ENCODE measurements at regions not wholly inside any gene's neighbourhood (a gene's known extent, or its start where the extent isn't known, plus 50 kb on each side); places are given as distances from the start of the nearest gene placed in this dataset.

GRCh38 chr1:96365596-96366390 is 355.8 kb upstream of the PTBP2 start:
- ATAC-seq (ENCODE audit: poor library complexity) (no peak), DNase-seq (no peak)
- intact Hi-C loops (cut with DNase I): no loop called here

DNA sequence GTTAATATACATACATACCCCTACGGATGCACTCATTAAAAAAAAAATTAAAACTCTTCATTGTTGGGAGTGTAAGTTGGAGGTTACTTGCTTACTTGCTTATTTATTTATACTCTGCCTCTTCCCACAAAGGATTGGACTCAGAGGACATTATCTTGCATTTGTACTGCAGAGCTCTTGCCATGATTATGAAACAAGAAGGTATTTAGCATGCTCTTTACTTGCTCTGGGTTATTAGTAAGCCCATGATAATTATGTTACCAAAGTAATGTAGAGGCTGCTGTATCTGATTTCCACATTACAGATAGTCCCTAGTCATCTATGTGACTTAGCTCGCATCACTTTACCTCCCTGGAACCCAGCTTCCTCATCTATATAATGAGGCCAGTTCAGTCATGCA is 355.1 kb upstream of the PTBP2 start:
- no peak for ATAC-seq (ENCODE audit: poor library complexity)

GRCh38 chr1:96367791-96368190 is 353.8 kb upstream of the PTBP2 start:
- intact Hi-C loops (cut with DNase I): no loop called here
- DNase-seq (no peak), ATAC-seq (ENCODE audit: poor library complexity) (no peak)

More for the DNA sequence above, 355.1 kb upstream of the PTBP2 start:
- DNase-seq: no peak
- intact Hi-C loops (cut with DNase I): no loop called here

GRCh38 chr1:96370757-96371156 is 350.8 kb upstream of the PTBP2 start:
- intact Hi-C loops (cut with DNase I): no loop called here
- no peak for DNase-seq
- ATAC-seq (ENCODE audit: poor library complexity): no peak

DNA sequence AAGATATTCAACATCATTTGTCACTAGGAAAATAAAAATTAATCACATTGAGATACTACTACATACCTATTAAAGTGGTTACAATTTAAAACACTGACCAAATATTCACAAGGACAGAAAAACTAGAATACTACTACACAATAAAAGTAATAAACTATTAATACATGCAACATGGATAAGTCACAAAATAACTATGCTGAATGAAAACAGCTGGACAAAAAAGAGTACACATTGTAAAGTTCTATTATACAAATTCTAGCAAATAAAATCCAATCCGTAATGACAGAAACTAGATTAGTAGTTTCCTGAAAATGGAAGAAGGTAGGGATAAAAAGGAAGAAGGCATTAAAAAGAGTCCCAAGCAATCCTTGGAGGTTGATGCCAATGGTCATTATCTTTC is 348.7 kb upstream of the PTBP2 start:
- intact Hi-C loops (cut with DNase I): no loop called here
- ATAC-seq (ENCODE audit: poor library complexity) (no peak), DNase-seq (no peak)

DNA sequence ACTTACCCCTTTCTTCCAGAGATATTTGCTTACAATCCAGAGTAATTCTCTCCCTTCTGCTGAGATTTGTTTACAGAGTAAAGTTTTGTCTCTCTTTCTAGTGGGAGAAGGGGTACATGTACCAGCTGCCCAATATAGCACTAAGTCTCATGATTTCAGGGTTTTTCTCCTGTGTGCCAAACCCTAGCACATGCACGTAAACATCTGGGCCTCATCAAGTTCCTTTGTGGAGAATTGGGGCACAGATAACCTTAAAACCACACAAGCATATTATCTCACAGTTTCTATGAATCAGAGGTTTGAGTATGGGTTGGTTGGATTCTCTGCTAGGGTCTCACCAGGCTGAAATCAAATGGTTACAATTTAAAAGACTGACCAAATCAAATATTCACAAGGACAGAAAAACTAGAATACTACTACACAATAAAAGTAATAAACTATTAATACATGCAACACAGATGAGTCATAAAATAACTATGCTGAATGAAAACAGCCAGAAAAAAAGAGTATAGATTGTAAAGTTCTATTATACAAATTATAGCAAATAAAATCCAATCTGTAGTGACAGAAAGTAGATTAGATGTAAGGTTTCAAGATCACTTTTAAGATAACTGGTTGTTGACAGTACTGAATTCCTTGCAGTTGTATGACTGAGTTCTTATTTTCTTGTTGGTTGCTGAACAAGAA is 347.4 kb upstream of the PTBP2 start:
- no peak for ATAC-seq (ENCODE audit: poor library complexity)
- DNase-seq: no peak
- intact Hi-C loops (cut with DNase I): no loop called here

GRCh38 chr1:96376846-96377245 is 344.7 kb upstream of the PTBP2 start:
- no peak for ATAC-seq (ENCODE audit: poor library complexity)
- intact Hi-C loops (cut with DNase I): no loop called here
- DNase-seq: no peak

DNA sequence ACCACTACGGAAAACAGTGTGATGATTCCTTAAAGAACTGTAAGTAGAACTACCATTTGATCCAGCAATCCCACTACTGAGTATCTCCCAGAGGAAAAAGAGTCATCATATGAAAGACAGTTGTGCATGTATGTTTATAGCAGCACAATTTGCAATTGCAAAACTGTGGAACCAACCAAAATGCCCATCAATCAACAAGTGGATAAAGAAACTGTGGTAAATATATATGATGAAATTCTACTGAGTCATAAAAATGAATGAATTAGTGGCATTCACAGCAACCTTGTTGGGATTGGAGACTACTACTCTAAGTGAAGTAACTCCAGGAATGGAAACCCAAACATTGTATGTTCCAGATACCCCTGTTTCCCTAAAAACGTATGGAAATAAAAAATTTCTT is 337.0 kb upstream of the PTBP2 start:
- DNase-seq (no peak), ATAC-seq (ENCODE audit: poor library complexity) (no peak)
- intact Hi-C loops (cut with DNase I): no loop called here

DNA sequence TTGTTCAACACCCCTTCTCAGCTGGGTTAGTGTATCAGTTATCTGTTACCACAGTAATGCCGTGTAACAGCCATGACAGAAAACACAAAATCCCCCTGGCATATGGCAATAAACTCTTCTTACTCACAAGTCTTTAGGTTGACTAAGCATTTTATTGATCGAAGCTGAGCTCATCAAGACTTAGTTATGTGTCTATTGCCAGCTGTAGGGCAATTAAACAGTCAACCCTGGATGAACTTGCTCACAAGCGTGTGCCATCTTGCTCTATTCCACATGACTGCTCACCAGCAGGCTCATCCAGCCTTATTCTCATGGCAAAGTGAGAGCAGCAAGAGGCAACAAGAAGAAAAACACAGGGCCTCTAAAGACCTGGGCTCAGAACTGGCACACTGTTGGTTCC is 333.8 kb upstream of the PTBP2 start:
- intact Hi-C loops (cut with DNase I): no loop called here
- no peak for ATAC-seq (ENCODE audit: poor library complexity)
- DNase-seq: no peak

- ATAC-seq (ENCODE audit: poor library complexity) (no peak), DNase-seq (no peak)
- intact Hi-C loops (cut with DNase I): no loop called here
These were observed 332.9 kb upstream of the PTBP2 start for GRCh38 chr1:96388421-96389310.

- DNase-seq: no peak
- intact Hi-C loops (cut with DNase I): no loop called here
- ATAC-seq (ENCODE audit: poor library complexity): no peak
These were observed 321.5 kb upstream of the PTBP2 start for GRCh38 chr1:96400089-96400488.

GRCh38 chr1:96409087-96409486 is 312.5 kb upstream of the PTBP2 start:
- ATAC-seq (ENCODE audit: poor library complexity) (peak; percentile 93), DNase-seq (no peak)
- intact Hi-C loops (cut with DNase I): no loop called here

DNA sequence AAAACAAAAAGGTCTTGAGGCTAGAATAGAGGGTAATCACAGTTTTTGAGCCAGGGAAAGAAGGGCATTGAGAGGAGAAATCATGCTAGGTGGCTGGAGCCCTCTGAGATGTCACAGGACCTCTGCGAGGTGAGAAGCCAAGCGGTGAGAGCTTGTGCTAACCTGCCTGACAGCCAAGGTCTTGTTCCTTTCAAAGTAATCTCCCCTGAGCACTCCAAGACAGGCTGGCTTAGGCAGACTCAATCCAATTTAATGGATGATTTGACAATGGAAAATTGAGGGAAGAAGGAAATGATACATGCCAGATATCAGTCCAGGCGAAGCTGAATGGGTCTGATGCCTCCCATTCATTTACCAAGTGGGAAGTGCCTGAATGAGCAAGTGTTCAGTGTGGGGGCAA is 311.9 kb upstream of the PTBP2 start:
- ATAC-seq (ENCODE audit: poor library complexity) (peak; percentile 69), DNase-seq (no peak)
- intact Hi-C loops (cut with DNase I): no loop called here

- DNase-seq (no peak), ATAC-seq (ENCODE audit: poor library complexity) (no peak)
- intact Hi-C loops (cut with DNase I): no loop called here
These were observed 310.6 kb upstream of the PTBP2 start for GRCh38 chr1:96411006-96411405.

GRCh38 chr1:96414598-96414997 is 307.0 kb upstream of the PTBP2 start:
- no peak for ATAC-seq (ENCODE audit: poor library complexity)
- intact Hi-C loops (cut with DNase I): no loop called here
- no peak for DNase-seq

GRCh38 chr1:96416111-96416595 is 305.4 kb upstream of the PTBP2 start:
- ATAC-seq (ENCODE audit: poor library complexity): peak; percentile 96
- intact Hi-C loops (cut with DNase I): no loop called here
- peak; percentile 38 for DNase-seq

DNA sequence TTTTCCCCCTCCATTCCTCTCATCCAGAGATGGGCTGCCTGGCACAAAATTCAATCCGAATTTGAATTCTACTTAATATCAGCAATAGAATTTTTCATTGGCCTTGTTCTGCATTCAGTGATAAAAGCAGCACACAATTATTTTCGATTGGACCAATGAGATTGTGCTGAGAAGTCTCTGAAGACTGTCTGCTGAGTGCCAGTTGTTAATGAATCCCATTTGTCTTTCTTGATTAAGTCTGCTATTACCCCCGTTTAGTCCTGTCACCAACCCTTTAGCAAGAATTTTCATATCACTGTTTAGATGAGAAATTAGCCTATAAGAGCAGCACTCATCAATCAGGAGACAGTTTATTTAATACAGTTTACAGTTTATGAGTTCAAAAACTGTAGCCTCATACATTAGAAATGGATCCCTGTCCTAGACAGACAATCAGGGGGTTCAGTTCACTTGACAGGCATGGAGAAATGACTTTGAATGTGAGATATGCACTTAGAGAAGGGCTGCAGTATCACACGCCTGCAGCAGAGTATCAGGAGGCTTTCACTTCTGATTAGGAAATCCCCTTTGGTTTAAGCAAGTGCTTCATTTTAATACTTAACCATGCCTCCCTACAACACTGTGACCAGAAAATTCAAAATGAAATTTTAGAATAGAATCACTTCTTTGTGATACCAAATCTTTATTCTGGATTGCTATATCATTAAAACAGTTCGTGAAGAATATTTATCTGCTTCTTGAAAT is 304.7 kb upstream of the PTBP2 start:
- peak; percentile 28 for ATAC-seq (ENCODE audit: poor library complexity)
- DNase-seq: no peak
- intact Hi-C loops (cut with DNase I): no loop called here

DNA sequence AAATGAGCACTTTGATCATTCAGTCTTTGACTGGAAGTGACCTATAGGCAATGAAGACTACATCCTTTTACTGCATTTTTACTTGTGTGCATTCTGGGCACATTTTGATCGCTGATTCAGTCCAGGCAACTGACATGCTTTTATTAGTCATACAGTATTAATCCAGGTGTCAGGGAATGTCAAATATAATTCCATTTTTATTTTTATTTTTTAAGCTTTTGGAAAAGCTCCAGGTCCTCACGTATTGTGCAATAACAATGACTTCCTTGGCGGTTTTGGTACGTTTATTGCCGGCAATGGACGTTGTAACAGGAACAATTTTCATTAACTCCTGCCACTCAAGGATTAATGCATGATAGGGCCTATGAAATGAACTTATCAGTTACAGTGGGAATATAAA is 302.6 kb upstream of the PTBP2 start:
- DNase-seq (no peak), ATAC-seq (ENCODE audit: poor library complexity) (no peak)
- intact Hi-C loops (cut with DNase I): no loop called here

DNA sequence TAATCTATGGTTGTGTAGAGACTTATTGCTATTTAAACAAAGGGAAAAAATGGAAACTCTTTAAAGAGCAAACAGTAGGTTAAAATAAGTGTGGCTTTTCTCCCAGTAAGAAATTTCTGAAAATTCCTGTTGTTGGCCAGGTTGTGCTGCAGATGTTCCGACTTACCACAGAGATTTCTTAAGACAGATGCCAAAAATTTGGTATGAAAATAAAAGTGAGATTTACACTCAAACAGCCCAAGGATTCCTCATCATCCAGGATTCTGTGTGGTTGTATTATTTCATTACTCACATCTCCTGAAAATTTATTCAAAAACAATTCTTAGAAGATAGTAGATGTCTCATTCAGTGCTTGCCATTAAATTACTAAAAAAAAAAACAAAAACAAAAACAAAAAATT is 296.7 kb upstream of the PTBP2 start:
- ATAC-seq (ENCODE audit: poor library complexity): no peak
- DNase-seq: no peak
- intact Hi-C loops (cut with DNase I): no loop called here
